ENCODE measurements at regions not wholly inside any gene's neighbourhood (a gene's known extent, or its start where the extent isn't known, plus 50 kb on each side); places are given as distances from the start of the nearest gene placed in this dataset.

DNA sequence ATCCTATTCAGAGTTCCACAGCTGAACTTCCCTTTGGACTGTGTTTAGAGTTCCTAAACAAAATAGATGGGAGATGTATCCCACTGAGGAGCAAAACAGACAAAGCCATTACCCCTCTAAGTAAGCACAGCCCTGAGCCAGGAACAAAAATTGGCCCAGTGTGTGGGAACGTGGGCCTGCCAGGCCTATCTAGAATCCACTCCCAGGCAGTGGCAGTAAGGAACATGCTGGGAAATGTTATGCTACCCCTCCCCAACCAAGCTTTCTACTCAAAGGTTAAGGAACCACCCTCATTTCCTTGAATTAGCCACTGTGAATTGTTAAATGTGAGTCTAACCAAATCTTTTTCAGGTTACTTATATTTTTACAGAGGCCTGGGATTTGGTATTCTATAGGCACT lies 405.1 kb upstream of the PTGER4 start:
- Histone ChIP-seq H3K9ac (ENCODE audit: insufficient read depth, low read length) (no peak overlapping the region), H3K4me3 (replicated peaks in 1 of 4; ENCODE audit: control extremely low read depth in 1 of 4, insufficient read depth in 1 of 4, low read depth in 3 of 4, low read length in 4 of 4) (no peak overlapping the region), H3K4me1 (ENCODE audit: control insufficient read depth, extremely low read depth, insufficient read depth, low read length) (no peaks in the 10 kb centered on the region), H3K9me3 (ENCODE audit: control insufficient read depth, insufficient read depth, low read depth, low read length) (no peaks in the 10 kb centered on the region), H3K36me3 (ENCODE audit: control insufficient read depth, insufficient read depth, low read length) (no peaks in the 10 kb centered on the region), H3K4me2 (ENCODE audit: extremely low read depth, insufficient read depth, low read length) (no peak overlapping the region), H3K79me2 (ENCODE audit: control insufficient read depth, insufficient read depth, low read length) (no peaks in the 10 kb centered on the region), H2AFZ (ENCODE audit: low read length) (no peak overlapping the region), H3K27me3 (ENCODE audit: control insufficient read depth, insufficient read depth, low read length) (no peaks in the 10 kb centered on the region), H3K27ac (ENCODE audit: insufficient read depth, low read length) (no peak overlapping the region), H4K20me1 (ENCODE audit: control insufficient read depth, extremely low read depth, insufficient read depth, low read length) (no peaks in the 10 kb centered on the region)
- no peak for TF ChIP-seq EZH2 (IDR thresholded peaks at IDR 0.05; ENCODE audit: low read length, missing control alignments)
- TF ChIP-seq, protein P1, sequence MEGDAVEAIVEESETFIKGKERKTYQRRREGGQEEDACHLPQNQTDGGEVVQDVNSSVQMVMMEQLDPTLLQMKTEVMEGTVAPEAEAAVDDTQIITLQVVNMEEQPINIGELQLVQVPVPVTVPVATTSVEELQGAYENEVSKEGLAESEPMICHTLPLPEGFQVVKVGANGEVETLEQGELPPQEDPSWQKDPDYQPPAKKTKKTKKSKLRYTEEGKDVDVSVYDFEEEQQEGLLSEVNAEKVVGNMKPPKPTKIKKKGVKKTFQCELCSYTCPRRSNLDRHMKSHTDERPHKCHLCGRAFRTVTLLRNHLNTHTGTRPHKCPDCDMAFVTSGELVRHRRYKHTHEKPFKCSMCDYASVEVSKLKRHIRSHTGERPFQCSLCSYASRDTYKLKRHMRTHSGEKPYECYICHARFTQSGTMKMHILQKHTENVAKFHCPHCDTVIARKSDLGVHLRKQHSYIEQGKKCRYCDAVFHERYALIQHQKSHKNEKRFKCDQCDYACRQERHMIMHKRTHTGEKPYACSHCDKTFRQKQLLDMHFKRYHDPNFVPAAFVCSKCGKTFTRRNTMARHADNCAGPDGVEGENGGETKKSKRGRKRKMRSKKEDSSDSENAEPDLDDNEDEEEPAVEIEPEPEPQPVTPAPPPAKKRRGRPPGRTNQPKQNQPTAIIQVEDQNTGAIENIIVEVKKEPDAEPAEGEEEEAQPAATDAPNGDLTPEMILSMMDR (conservative IDR thresholded peaks at IDR 0.05 in 1 of 2, IDR thresholded peaks at IDR 0.05 in 1 of 2; ENCODE audit: low read depth in 1 of 2, low read length in 2 of 2), result no peak
- DNase-seq (ENCODE audit: low read depth in 2 of 2), result no peak

DNA sequence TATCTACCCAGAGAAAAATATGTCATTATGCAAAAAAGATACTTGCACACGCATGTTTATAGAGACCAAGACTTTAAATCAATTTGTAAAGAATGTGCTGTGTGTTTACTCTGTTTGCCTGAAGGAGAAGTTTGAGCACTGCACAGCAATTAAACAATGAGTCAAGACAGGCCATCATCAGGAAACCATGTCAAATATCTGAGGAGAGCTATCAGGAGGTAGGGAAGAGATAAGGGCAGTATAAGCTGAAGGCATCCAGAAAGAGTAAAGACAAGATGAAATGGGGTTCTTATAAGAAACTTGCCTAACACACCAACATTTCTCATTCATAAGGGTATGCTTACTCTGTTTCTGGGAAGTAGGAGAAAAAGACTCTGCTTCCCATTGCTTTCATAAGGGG lies 405.8 kb upstream of the PTGER4 start:
- Histone ChIP-seq H3K27ac (ENCODE audit: insufficient read depth, low read length) (no peak overlapping the region), H3K4me2 (ENCODE audit: extremely low read depth, insufficient read depth, low read length) (no peak overlapping the region), H3K36me3 (ENCODE audit: control insufficient read depth, insufficient read depth, low read length) (no peaks in the 10 kb centered on the region), H2AFZ (ENCODE audit: low read length) (no peak overlapping the region), H3K79me2 (ENCODE audit: control insufficient read depth, insufficient read depth, low read length) (no peaks in the 10 kb centered on the region), H3K4me3 (replicated peaks in 1 of 4; ENCODE audit: control extremely low read depth in 1 of 4, insufficient read depth in 1 of 4, low read depth in 3 of 4, low read length in 4 of 4) (no peak overlapping the region), H3K4me1 (ENCODE audit: control insufficient read depth, extremely low read depth, insufficient read depth, low read length) (no peaks in the 10 kb centered on the region), H3K9me3 (ENCODE audit: control insufficient read depth, insufficient read depth, low read depth, low read length) (no peaks in the 10 kb centered on the region), H3K27me3 (ENCODE audit: control insufficient read depth, insufficient read depth, low read length) (no peaks in the 10 kb centered on the region), H3K9ac (ENCODE audit: insufficient read depth, low read length) (no peak overlapping the region), H4K20me1 (ENCODE audit: control insufficient read depth, extremely low read depth, insufficient read depth, low read length) (no peaks in the 10 kb centered on the region)
- TF ChIP-seq, protein P1 (conservative IDR thresholded peaks at IDR 0.05 in 1 of 2, IDR thresholded peaks at IDR 0.05 in 1 of 2; ENCODE audit: low read depth in 1 of 2, low read length in 2 of 2), result no peak
- no peak for TF ChIP-seq EZH2 (IDR thresholded peaks at IDR 0.05; ENCODE audit: low read length, missing control alignments)
- no peak for DNase-seq (ENCODE audit: low read depth in 2 of 2)

DNA sequence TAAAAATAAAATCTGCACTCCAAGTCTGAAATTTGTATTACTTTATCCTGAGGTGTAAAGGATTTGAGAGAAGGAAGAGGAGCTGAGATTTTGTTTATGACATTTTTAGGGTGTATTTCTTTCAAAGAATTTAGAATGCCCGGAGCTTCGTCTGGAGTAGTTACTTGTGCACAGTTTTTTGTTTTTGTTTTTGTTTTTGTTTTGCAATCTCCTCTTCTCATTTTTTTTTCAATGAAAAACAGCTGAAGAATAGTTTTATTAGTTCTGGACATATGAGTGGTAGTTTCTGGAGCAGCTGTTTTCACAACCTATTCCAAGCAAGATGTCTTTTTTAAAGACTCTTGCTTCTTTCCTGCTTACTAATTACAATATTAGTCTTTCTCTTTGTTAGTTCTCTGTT lies 408.2 kb upstream of the PTGER4 start:
- H3K36me3 ChIP-seq (ENCODE audit: control insufficient read depth, insufficient read depth, low read length), result no peaks in the 10 kb centered on the region
- H3K27ac ChIP-seq (ENCODE audit: insufficient read depth, low read length), result no peak overlapping the region
- TF ChIP-seq EZH2 (IDR thresholded peaks at IDR 0.05; ENCODE audit: low read length, missing control alignments), result no peak
- H3K27me3 ChIP-seq (ENCODE audit: control insufficient read depth, insufficient read depth, low read length), result no peaks in the 10 kb centered on the region
- no peaks in the 10 kb centered on the region for H4K20me1 ChIP-seq (ENCODE audit: control insufficient read depth, extremely low read depth, insufficient read depth, low read length)
- H3K4me3 ChIP-seq (replicated peaks in 1 of 4; ENCODE audit: control extremely low read depth in 1 of 4, insufficient read depth in 1 of 4, low read depth in 3 of 4, low read length in 4 of 4), result no peak overlapping the region
- H2AFZ ChIP-seq (ENCODE audit: low read length), result no peak overlapping the region
- H3K9ac ChIP-seq (ENCODE audit: insufficient read depth, low read length), result no peak overlapping the region
- H3K4me2 ChIP-seq (ENCODE audit: extremely low read depth, insufficient read depth, low read length), result no peak overlapping the region
- no peaks in the 10 kb centered on the region for H3K9me3 ChIP-seq (ENCODE audit: control insufficient read depth, insufficient read depth, low read depth, low read length)
- DNase-seq (ENCODE audit: low read depth in 2 of 2), result no peak
- H3K4me1 ChIP-seq (ENCODE audit: control insufficient read depth, extremely low read depth, insufficient read depth, low read length), result no peaks in the 10 kb centered on the region
- no peaks in the 10 kb centered on the region for H3K79me2 ChIP-seq (ENCODE audit: control insufficient read depth, insufficient read depth, low read length)

Measured in fibroblast of lung (primary cell).